Left ventricle myocardium inferior (tissue), 1 donor: ENCODE measurements at regions not wholly inside any gene's neighbourhood (a gene's known extent, or its start where the extent isn't known, plus 50 kb on each side); places are given as distances from the start of the nearest gene placed in this dataset.

Source experiments
- DNase-seq: peaks from one replicate; pipeline ENCODE4 v3.0.0-alpha.2; 2020
- H3K27ac ChIP-seq: fragments of 200-600 bp; replicated peaks from 2 replicates; pipeline ENCODE4 v1.8.0; 2021
- H3K27me3 ChIP-seq: fragments of 200-600 bp; 2 replicates; pipeline ENCODE4 v1.8.0; 2021; ENCODE audit warnings: low read depth
- H3K36me3 ChIP-seq: fragments of 200-600 bp; 2 replicates; pipeline ENCODE4 v1.8.0; 2021
- H3K4me1 ChIP-seq: fragments of 200-600 bp; 2 replicates; pipeline ENCODE4 v1.8.0; 2021
- H3K4me3 ChIP-seq: fragments of 200-600 bp; 2 replicates; pipeline ENCODE4 v1.8.0; 2021; ENCODE audit warnings: mild to moderate bottlenecking, moderate library complexity
- H3K9me3 ChIP-seq: fragments of 200-600 bp; replicated peaks from 2 replicates; pipeline ENCODE4 v1.8.0; 2021
- CTCF ChIP-seq: fragments of 200-600 bp; IDR thresholded peaks from 2 replicates; pipeline ENCODE4 v1.8.0; 2021; ENCODE audit warnings: antibody characterized with exemption, mild to moderate bottlenecking, borderline replicate concordance
- intact Hi-C: fragments of 100-400 bp; cut with micrococcal nuclease; formaldehyde crosslinking; loops from one replicate; pipeline ENCODE4 v1.11.0; 2022
- donor health status: DM: no; HTN: yes; CAD: no; lungs with severe emphysema.

DNA sequence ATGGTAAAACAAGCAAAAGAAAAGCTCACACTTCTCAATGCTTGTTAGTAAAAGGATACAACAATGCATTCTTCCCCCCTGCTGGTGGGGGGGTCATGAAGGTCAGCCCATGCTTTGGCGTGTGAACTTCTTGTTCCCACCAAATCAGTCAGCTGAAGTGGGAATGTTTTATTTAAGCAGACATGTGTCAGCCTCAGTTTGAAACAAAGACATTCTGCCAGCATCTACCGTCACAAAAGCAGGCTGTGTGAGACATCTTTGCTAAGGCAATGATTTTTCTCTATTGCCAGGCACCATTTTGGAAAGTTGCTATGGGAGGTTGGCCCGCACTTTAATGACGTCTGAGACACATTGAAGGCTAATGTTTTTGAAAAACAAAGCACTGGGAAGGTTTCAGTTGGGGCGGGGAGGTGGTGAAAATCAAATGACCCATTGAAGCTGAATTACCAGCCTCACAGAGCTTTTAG lies 206.6 kb downstream of the TLE3 start:
- Histone ChIP-seq H3K36me3 (no peaks in the 10 kb centered on the region), H3K27ac (no peak overlapping the region), H3K4me3 (no peak overlapping the region), H3K9me3 (no peaks in the 10 kb centered on the region), H3K4me1 (peaks cover 8% of the 10 kb centered on the region), H3K27me3 (peaks cover 87% of the 10 kb centered on the region)
- intact Hi-C loops: no loop called here
- TF ChIP-seq CTCF: no peak
- DNase-seq: no peak

- H3K36me3 ChIP-seq: no peaks in the 10 kb centered on the region
- intact Hi-C loops: no loop called here
- H3K27ac ChIP-seq: no peak overlapping the region
- H3K4me3 ChIP-seq: no peak overlapping the region
- H3K4me1 ChIP-seq: peaks cover 8% of the 10 kb centered on the region
- TF ChIP-seq CTCF: no peak
- no peak for DNase-seq
- peaks cover 87% of the 10 kb centered on the region for H3K27me3 ChIP-seq
- H3K9me3 ChIP-seq: no peaks in the 10 kb centered on the region
Observed at GRCh38 chr15:69891606-69892005, 206.1 kb downstream of the TLE3 start.

DNA sequence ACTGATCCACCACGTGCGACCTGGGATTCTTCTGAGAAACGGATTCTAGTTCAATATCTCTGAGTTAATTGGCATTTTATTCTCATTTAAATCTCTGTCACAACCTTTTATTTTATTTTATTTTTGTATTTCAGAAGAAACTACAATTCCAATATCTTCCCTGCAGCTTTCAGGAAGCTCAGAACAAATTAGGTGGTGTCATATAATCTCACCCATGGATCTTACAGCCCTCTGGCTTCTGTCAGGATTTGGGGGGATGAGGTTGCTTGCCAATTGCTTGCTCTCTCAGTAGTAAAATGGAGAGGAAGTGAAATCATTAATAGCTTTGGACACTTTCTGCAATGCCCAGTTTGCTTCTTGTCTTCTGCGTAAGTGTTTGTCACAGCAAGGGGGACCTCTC lies 205.4 kb downstream of the TLE3 start:
- TF ChIP-seq CTCF: no peak
- intact Hi-C loops: no loop called here
- no peak for DNase-seq
- H3K36me3 ChIP-seq: no peaks in the 10 kb centered on the region
- H3K9me3 ChIP-seq: no peaks in the 10 kb centered on the region
- H3K27ac ChIP-seq: no peak overlapping the region
- peaks cover 87% of the 10 kb centered on the region for H3K27me3 ChIP-seq
- H3K4me3 ChIP-seq: no peak overlapping the region
- H3K4me1 ChIP-seq: peaks cover 8% of the 10 kb centered on the region

DNA sequence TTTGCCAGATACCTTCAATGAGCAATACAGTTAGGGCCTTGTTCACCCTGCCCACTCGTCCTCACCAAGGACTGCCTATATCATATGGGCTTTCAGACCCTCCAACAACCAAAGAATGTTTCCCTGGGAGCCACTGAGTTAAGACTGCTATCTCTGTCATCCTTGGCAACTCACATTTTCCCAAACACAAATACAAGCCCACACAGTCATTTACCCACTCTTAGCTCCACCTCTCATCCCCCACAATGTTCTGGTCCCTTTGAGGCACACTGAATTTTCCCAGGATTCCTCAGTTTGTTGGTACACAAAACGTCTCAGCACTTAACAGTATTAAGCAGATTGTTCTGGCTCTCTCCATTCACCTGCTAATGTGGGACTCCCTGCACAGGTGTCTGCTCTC lies 204.6 kb downstream of the TLE3 start:
- Histone ChIP-seq H3K9me3 (no peaks in the 10 kb centered on the region), H3K27me3 (peaks cover 87% of the 10 kb centered on the region), H3K27ac (no peak overlapping the region), H3K4me1 (peaks cover 8% of the 10 kb centered on the region), H3K4me3 (no peak overlapping the region), H3K36me3 (no peaks in the 10 kb centered on the region)
- no peak for TF ChIP-seq CTCF
- no peak for DNase-seq
- intact Hi-C loops: no loop called here

GRCh38 chr15:69893863-69894262 lies 203.9 kb downstream of the TLE3 start:
- H3K36me3 ChIP-seq: no peaks in the 10 kb centered on the region
- peaks cover 87% of the 10 kb centered on the region for H3K27me3 ChIP-seq
- no peak overlapping the region for H3K27ac ChIP-seq
- peaks cover 8% of the 10 kb centered on the region for H3K4me1 ChIP-seq
- no peak for TF ChIP-seq CTCF
- intact Hi-C loops: no loop called here
- H3K4me3 ChIP-seq: no peak overlapping the region
- no peaks in the 10 kb centered on the region for H3K9me3 ChIP-seq
- peak; percentile 42 for DNase-seq

GRCh38 chr15:69895202-69895601 lies 202.5 kb downstream of the TLE3 start:
- no peak for TF ChIP-seq CTCF
- no peak overlapping the region for H3K4me3 ChIP-seq
- intact Hi-C loops: no loop called here
- DNase-seq: no peak
- no peak overlapping the region for H3K27ac ChIP-seq
- H3K36me3 ChIP-seq: no peaks in the 10 kb centered on the region
- no peaks in the 10 kb centered on the region for H3K9me3 ChIP-seq
- peaks cover 83% of the 10 kb centered on the region for H3K27me3 ChIP-seq
- H3K4me1 ChIP-seq: peaks cover 8% of the 10 kb centered on the region
